CD4-positive, alpha-beta T cell treated with Interferon gamma for 1 hour (primary cell): ENCODE measurements at regions not wholly inside any gene's neighbourhood (a gene's known extent, or its start where the extent isn't known, plus 50 kb on each side); places are given as distances from the start of the nearest gene placed in this dataset.
"Not testable (repeated sequence)": the region's sequence is repeated elsewhere in the genome, so short reads cannot be mapped to it uniquely, and the experiment has no call there.

Experiments used
- DNase-seq: peaks from one replicate; pipeline ENCODE4 v3.0.0-alpha.2; 2020

GRCh38 chr2:136319651-136320050, 201.7 kb upstream of the CXCR4 start:
- DNase-seq: no peak

- DNase-seq: no peak
Observed at GRCh38 chr2:136319237-136319636, 201.3 kb upstream of the CXCR4 start.

- no peak for DNase-seq
Observed at GRCh38 chr2:136314240-136314639, 196.3 kb upstream of the CXCR4 start.

- DNase-seq: not testable (repeated sequence)
Observed at GRCh38 chr2:136312568-136312967, 194.6 kb upstream of the CXCR4 start.

GRCh38 chr2:136310797-136311603, 193.1 kb upstream of the CXCR4 start:
- DNase-seq: no peak

- DNase-seq: no peak
Observed at GRCh38 chr2:136310005-136310495, 192.1 kb upstream of the CXCR4 start.

GRCh38 chr2:136308611-136309010, 190.7 kb upstream of the CXCR4 start:
- DNase-seq: no peak

- DNase-seq: no peak
Observed at GRCh38 chr2:136306836-136307235, 188.9 kb upstream of the CXCR4 start.

- peak; percentile 18 for DNase-seq
Observed at GRCh38 chr2:136305517-136306192, 187.7 kb upstream of the CXCR4 start.

- DNase-seq: no peak
Observed at GRCh38 chr2:136301006-136301405, 183.1 kb upstream of the CXCR4 start.

GRCh38 chr2:136298631-136299030, 180.7 kb upstream of the CXCR4 start:
- no peak for DNase-seq

- DNase-seq: no peak
Observed at GRCh38 chr2:136297994-136298393, 180.0 kb upstream of the CXCR4 start.

GRCh38 chr2:136297312-136297711, 179.4 kb upstream of the CXCR4 start:
- DNase-seq: no peak

- no peak for DNase-seq
Observed at GRCh38 chr2:136295168-136295567, 177.2 kb upstream of the CXCR4 start.

GRCh38 chr2:136291871-136292270, 173.9 kb upstream of the CXCR4 start:
- no peak for DNase-seq

- no peak for DNase-seq
Observed at GRCh38 chr2:136290326-136290725, 172.4 kb upstream of the CXCR4 start.

- no peak for DNase-seq
Observed at GRCh38 chr2:136288249-136288648, 170.3 kb upstream of the CXCR4 start.

GRCh38 chr2:136286423-136286822, 168.5 kb upstream of the CXCR4 start:
- no peak for DNase-seq

GRCh38 chr2:136284226-136285119, 166.5 kb upstream of the CXCR4 start:
- no peak for DNase-seq

- no peak for DNase-seq
Observed at GRCh38 chr2:136282251-136282650, 164.3 kb upstream of the CXCR4 start.

- DNase-seq: peak; percentile 65
Observed at GRCh38 chr2:136281281-136282114, 163.5 kb upstream of the CXCR4 start.

- DNase-seq: not testable (repeated sequence)
Observed at GRCh38 chr2:136266346-136266745, 148.4 kb upstream of the CXCR4 start.
